ENCODE measurements at regions not wholly inside any gene's neighbourhood (a gene's known extent, or its start where the extent isn't known, plus 50 kb on each side); places are given as distances from the start of the nearest gene placed in this dataset.

DNA sequence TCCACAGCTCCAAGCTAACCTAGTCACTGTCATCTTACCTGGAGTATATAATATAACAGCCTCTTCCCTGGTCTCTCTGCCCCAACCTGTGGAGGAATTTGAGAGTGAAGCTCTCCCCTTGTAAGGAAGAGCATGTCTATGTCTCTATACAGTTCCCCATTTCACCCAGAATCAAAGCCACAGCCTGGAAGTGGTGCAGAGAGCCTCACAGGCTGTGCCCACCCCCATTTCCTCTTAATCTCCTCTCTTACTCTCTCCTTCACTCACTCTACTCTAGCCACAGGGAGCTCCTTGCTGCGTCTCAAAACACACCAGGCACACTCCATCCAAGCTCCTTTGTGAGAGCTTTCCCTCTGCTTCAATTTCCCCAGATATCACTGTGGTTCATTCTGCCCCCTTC lies 302.5 kb upstream of the ISX start:
- TF ChIP-seq, protein P1, sequence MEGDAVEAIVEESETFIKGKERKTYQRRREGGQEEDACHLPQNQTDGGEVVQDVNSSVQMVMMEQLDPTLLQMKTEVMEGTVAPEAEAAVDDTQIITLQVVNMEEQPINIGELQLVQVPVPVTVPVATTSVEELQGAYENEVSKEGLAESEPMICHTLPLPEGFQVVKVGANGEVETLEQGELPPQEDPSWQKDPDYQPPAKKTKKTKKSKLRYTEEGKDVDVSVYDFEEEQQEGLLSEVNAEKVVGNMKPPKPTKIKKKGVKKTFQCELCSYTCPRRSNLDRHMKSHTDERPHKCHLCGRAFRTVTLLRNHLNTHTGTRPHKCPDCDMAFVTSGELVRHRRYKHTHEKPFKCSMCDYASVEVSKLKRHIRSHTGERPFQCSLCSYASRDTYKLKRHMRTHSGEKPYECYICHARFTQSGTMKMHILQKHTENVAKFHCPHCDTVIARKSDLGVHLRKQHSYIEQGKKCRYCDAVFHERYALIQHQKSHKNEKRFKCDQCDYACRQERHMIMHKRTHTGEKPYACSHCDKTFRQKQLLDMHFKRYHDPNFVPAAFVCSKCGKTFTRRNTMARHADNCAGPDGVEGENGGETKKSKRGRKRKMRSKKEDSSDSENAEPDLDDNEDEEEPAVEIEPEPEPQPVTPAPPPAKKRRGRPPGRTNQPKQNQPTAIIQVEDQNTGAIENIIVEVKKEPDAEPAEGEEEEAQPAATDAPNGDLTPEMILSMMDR (IDR thresholded peaks at IDR 0.05; ENCODE audit: borderline replicate concordance): no peak
- H3K4me3 ChIP-seq: no peak overlapping the region
- no peaks in the 10 kb centered on the region for H3K36me3 ChIP-seq
- intact Hi-C loops (cut with micrococcal nuclease): no loop called here
- DNase-seq: no peak
- peaks cover 66% of the 10 kb centered on the region for H3K27me3 ChIP-seq (ENCODE audit: low read depth)
- no peak overlapping the region for H3K27ac ChIP-seq (replicated peaks)
- no peaks in the 10 kb centered on the region for H3K9me3 ChIP-seq (replicated peaks)
- H3K4me1 ChIP-seq: no peaks in the 10 kb centered on the region

DNA sequence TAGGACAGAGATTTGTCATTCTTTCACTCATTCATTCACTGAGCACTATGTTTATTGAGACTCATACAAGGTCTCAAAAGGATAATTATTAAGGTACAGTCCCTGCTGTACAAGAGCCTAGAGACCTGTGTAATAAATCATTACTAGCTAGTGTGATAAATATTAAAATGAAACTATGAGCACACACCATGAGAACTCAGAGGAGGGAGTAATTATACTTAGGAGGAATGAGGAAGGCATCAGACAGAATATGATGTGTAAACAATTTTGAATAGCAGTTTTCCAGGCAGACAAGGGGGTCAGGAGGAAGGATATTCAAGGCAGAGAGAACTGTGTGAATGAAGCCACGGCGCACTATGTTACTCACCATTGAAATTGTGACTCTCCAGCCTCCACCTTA lies 300.8 kb upstream of the ISX start:
- intact Hi-C loops (cut with micrococcal nuclease): no loop called here
- H3K27me3 ChIP-seq (ENCODE audit: low read depth): peaks cover 66% of the 10 kb centered on the region
- no peak for DNase-seq

DNA sequence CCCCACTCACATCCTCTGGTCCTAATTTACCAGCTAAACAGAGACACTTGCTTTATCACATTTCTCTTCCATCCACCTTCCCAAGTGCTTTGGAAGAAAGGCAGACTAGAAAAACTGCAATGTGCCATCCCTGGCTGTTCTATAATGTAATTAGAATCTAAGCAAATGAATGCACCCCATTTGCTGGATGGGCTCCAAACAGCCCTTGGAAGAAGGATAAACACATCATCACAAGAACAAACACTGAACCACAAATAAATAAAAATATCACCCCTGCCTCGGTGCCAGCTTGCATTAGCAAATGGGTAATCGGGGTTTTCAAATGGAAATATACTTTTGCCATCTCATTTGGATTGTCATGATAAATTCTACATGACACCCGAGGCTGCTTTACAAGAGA lies 296.6 kb upstream of the ISX start:
- Histone ChIP-seq H3K27me3 (ENCODE audit: low read depth) (peaks cover 68% of the 10 kb centered on the region), H3K9me3 (replicated peaks) (no peaks in the 10 kb centered on the region), H3K4me3 (no peak overlapping the region), H3K4me1 (no peaks in the 10 kb centered on the region), H3K36me3 (no peaks in the 10 kb centered on the region), H3K27ac (replicated peaks) (no peak overlapping the region)
- TF ChIP-seq, protein P1 (IDR thresholded peaks at IDR 0.05; ENCODE audit: borderline replicate concordance): no peak
- intact Hi-C loops (cut with micrococcal nuclease): no loop called here
- no peak for DNase-seq

More for the DNA sequence above, 300.8 kb upstream of the ISX start:
- no peaks in the 10 kb centered on the region for H3K36me3 ChIP-seq
- H3K9me3 ChIP-seq (replicated peaks): no peaks in the 10 kb centered on the region
- H3K4me1 ChIP-seq: no peaks in the 10 kb centered on the region
- no peak overlapping the region for H3K27ac ChIP-seq (replicated peaks)
- TF ChIP-seq, protein P1 (IDR thresholded peaks at IDR 0.05; ENCODE audit: borderline replicate concordance): no peak
- no peak overlapping the region for H3K4me3 ChIP-seq

DNA sequence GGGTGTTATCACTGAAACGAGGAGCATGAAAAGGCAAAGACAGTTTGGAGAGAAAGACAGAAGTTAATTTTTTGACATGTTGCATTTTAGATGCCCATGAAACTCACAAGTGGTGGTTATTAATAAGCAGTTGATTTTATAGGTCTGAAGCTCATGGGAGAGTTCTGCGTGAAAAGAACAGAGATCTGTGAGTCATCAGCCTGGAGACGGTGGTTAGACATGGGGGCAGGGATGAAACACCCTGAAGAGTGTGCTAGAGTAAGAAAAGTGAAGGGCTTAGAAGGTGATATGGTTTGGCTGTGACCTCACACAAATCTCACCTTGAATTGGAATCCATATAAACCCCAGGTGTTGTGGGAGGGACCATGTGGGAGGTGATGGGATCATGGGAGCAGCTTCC lies 289.1 kb upstream of the ISX start:
- Histone ChIP-seq H3K27me3 (ENCODE audit: low read depth) (peaks cover 33% of the 10 kb centered on the region), H3K27ac (replicated peaks) (no peak overlapping the region), H3K36me3 (no peaks in the 10 kb centered on the region), H3K9me3 (replicated peaks) (peaks cover 20% of the 10 kb centered on the region), H3K4me3 (no peak overlapping the region), H3K4me1 (no peaks in the 10 kb centered on the region)
- intact Hi-C loops (cut with micrococcal nuclease): no loop called here
- no peak for DNase-seq
- TF ChIP-seq, protein P1 (IDR thresholded peaks at IDR 0.05; ENCODE audit: borderline replicate concordance): no peak

DNA sequence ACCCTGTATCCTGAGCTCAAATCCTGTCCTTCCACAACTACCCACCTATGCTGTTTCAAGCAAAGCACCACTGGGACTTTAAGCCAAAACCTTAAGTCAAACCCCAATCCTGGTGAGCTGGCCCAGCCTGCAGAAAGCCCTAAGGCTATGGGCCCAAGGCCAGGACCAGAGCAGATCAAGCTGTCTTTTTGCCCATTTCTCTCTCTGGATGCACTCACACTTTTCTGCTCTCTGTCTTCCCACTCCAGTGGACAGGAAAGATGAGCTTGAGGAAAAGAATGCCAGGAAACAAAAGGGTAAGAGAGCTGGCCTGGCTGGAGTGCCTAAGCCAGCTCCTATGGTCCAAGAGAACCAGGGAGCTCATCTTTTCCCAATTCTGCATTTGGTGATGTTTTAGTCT lies 284.3 kb upstream of the ISX start:
- TF ChIP-seq, protein P1 (IDR thresholded peaks at IDR 0.05; ENCODE audit: borderline replicate concordance): no peak
- no peak overlapping the region for H3K4me3 ChIP-seq
- no peak for DNase-seq
- H3K27ac ChIP-seq (replicated peaks): no peak overlapping the region
- no peaks in the 10 kb centered on the region for H3K4me1 ChIP-seq
- no peaks in the 10 kb centered on the region for H3K36me3 ChIP-seq
- peaks cover 20% of the 10 kb centered on the region for H3K9me3 ChIP-seq (replicated peaks)
- intact Hi-C loops (cut with micrococcal nuclease): no loop called here
- peaks cover 5% of the 10 kb centered on the region for H3K27me3 ChIP-seq (ENCODE audit: low read depth)

DNA sequence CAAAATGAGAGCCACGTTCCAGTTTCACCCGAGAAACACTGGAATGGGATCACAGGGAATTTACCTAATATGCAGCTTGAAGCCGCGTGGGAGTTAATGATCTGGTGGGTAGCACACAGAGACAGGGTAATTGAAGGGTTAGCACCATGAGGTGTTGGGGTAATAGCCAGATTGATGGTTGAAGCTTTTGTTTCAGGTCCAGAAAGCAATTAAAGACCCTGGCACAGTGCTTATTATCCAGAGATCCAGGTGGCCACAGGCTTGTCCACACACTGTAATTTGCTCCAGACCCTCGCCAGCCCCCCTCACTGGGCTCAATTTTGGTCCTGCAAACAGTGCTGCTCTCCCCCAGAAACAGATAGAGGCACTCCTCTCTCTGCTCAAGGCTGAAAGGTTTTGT lies 282.5 kb upstream of the ISX start:
- TF ChIP-seq, protein P1 (IDR thresholded peaks at IDR 0.05; ENCODE audit: borderline replicate concordance): no peak
- Histone ChIP-seq H3K27ac (replicated peaks) (no peak overlapping the region), H3K36me3 (no peaks in the 10 kb centered on the region)

More for the DNA sequence above, 282.5 kb upstream of the ISX start:
- intact Hi-C loops (cut with micrococcal nuclease): no loop called here
- Histone ChIP-seq H3K4me1 (no peaks in the 10 kb centered on the region), H3K27me3 (ENCODE audit: low read depth) (peaks cover 5% of the 10 kb centered on the region), H3K9me3 (replicated peaks) (peaks cover 15% of the 10 kb centered on the region), H3K4me3 (no peak overlapping the region)
- DNase-seq: no peak

Data from left ventricle myocardium inferior (tissue), 1 donor.